ENCODE measurements at regions not wholly inside any gene's neighbourhood (a gene's known extent, or its start where the extent isn't known, plus 50 kb on each side); places are given as distances from the start of the nearest gene placed in this dataset.
"Not testable (repeated sequence)": the region's sequence is repeated elsewhere in the genome, so short reads cannot be mapped to it uniquely, and the experiment has no call there.

DNA sequence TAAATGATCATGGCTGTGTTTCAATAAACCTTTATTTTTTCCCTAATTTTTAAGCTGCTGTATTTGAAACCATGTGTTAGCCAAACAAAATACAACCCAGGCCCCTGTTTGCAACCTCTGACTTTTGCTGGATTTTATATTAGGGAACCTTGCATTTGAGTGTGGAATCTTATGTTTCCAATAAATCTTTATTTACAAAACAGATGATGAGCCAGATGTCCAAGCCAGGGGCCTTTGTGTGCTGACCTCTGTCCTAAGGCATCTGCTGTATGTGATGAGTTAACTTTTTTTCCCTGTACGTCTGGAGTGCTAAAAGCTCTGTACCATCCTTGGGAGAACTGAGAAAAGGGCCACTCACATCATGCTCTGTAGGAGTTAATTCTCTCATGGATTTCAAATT, 162.9 kb downstream of the TRIB2 start:
- DNase-seq (ENCODE audit: low spot score) = no peak

DNA sequence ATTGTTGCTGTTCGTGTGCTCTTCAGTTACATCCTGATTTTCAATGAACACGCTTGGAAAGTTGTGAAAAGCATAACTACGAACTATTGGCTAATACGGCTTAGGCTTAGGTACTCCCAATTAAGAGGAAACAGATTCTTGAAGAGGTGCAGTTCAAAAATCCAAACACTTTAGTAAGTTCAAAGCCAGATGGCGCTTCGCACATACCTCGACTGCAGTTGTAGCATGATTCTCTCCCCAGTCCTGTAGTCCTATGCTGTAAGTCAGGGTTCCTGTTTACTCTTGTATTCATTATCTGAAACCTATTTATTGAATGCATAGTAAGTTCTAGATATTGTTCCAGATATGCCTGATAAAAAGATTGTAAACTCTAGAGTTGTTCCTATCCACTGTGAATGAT, 165.2 kb downstream of the TRIB2 start:
- no peak for DNase-seq (ENCODE audit: low spot score)

DNA sequence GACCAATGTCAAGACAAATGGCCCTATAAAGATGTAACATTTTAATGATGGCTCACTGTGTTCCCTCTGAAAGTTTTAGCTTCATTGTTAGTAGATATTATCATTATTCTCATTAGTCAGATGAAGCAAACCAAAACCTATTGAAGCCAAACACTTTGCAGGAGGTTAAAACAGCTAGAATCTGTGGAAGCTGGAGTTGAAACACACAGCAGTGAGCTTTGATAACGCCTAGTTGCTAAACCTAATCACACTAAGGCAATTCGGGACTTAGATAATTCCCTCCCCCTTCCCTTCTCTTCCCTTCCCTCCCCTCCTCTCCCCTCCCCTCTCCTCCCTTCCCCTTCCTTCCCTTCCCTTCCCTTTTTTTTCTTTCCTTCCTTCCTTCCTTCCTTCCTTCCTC, 165.7 kb downstream of the TRIB2 start:
- DNase-seq (ENCODE audit: low spot score) = no peak

DNA sequence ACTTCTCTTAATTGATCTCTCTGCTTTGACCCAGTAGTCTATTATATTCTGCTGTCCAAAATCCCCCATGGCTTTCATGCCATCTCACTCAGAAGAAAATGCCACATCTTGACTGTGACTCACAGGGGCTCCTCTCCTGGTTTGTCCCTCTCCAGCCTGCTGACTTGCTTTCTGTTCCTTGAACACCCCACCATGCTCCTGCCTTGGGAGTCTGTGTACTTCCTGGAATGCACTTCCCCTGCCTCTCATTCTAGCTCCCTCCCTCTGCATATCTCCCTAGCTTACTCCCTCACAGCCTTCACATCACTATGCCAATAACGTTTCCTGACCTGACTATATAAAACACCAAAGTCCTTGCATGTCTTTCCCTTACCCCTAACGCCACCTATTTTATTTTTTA, 167.2 kb downstream of the TRIB2 start:
- no peak for DNase-seq (ENCODE audit: low spot score)

DNA sequence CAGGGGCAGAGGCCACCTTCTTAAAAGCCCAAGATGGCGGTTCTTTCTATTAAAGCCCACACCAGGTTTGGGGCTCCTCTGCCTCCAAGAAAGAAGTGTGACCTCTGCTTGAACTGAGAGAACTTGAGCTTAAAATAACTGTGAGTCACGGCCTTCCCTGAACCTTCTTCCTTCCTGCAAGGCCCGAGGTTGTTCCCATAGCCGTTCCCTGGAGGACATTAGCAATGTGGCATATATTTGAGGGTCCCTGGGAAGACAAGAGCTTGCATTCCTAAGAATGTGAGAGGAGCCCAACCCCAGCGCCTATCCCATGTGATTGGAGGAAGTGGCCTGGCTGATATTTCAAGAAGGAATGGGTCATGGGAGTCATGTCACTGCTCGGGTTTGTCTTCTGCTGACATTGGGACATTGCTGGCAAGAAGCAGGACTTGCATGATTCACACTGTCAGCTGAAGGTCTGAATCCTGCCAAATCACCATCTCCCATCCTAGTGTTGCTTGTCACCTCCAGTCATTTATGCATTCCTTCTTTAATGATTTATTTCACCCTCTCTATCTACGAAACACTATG, 168.1 kb downstream of the TRIB2 start:
- no peak for DNase-seq (ENCODE audit: low spot score)

DNA sequence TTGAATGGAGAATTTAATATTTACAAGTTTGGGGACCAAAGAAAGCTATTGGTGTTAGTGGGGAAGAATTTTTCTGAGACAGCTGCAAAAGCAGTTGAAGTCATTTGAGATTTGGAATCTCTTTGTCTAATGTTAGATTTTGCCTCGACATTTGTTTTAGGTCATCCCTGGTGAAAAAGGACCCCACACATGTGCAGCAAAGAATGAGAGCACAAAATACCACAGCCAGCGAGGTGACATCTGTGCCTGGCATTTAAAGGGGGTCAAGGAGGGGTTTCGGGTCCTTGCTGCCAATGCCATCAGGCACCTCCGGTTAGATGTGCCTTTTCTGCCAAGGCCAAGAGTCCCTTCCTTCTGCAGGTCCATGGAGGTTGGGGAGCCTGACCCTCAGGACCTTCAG, 173.3 kb downstream of the TRIB2 start:
- DNase-seq (ENCODE audit: low spot score) = no peak

DNA sequence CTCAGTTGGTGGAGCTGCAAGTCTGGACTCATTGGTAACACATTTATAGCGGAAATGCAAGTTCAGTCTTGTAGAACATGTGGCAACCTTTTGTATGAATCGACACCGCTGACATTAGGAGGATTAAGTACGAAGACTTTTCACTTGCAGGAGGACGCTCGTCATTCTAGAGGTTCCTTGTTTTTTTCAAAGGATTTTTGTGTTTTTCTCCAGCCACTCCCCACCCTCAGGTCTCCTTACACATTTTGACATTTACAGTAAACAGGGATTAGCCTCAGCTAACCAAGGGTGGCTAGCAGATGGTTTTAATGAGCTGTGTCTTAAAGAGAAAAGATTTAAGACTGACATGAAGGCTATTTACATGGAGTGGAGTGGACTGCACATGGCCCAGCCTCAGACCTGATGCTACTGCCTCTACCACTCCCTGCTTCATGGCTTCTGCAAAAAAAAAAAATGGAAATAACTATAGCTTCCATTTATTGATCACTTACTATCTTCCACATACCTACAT, 173.8 kb downstream of the TRIB2 start:
- no peak for DNase-seq (ENCODE audit: low spot score)

DNA sequence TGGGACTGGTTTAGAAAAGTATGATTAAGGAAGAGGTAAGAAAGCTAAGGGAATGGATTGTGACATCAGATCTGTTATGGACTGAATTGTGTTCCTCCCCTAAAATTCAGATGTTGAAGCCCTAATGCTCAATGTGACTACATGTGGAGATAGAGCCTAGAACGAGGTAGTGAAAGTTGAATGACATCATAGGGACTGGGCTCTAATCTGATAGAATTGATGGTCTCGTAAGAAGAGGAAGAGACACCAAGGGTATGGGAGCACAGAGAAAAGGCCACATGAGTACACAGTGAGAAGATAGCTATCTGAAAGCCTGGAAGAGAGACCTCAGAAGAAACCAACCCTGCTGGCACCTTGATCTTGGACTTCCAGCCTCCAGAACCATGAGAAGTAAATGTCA, 178.3 kb downstream of the TRIB2 start:
- DNase-seq (ENCODE audit: low spot score) = no peak

DNA sequence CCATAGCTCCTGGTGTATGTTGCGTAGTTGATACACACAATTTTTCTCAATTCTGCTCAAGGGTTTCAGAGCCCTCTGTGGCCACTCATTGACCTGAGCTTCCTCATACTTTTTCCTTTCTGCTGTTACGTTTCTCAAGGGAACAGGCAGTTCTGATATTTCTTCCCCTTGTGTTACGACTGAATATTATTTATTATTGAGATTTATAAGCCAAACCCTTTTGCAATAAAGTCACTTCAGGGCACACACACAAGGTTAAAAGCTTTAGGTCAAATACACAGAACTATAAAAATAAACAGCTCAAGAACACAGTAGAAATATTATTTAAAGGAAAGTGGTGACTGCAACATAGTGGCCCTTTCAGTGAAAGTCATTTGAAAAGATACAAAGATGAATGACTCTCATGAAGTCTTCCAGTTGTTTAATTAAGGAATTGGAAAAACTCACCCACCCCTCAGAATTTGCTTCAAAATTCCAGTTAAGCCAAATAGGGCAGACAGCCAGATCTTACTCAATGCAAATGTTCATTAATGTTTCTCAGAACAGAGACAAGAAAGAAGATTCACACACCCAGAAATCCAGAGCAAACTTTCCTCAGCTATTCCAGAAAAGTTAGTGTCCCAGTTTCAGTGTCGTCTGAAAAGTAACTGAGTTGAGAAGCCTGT, 179.7 kb downstream of the TRIB2 start:
- no peak for DNase-seq (ENCODE audit: low spot score)

DNA sequence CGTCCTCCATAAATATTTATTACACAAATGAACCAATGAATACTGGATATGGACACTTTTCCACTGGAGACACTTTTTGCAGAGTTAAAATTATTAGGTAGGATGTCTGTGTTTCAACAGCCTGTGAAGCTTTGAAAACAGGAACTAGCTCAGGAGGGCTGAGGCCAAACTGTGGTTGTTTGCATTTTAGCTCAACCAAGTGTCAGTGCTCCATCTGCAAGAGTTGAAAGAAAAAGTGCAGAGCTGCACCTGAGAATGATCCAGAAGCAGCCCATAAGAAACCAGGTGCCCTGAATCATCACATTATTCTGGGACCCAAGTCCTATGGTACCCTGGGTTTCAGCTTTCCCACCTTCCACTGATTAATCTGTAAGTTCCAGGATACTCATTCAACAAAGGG, 180.4 kb downstream of the TRIB2 start:
- peak; percentile 14 for DNase-seq (ENCODE audit: low spot score)

DNA sequence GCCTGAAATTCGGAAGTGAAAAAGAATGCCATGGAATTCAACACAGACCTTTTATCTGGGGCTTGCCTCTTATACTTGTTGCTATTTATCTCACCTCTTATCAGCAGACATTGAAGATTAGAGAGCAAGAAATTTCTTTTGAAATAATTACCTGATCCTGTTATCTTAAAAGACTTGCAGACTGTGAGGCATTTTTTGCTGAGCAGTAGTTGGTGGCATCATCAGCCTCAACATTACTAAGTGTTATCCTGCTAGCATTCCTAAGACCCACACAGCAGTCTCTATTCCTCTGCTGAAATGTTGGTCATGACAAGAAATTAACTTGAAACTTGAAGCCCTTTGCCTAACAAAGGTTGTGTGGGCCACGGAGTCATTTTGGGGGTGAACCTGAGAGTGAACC, 186.5 kb downstream of the TRIB2 start:
- no peak for DNase-seq (ENCODE audit: low spot score)

DNA sequence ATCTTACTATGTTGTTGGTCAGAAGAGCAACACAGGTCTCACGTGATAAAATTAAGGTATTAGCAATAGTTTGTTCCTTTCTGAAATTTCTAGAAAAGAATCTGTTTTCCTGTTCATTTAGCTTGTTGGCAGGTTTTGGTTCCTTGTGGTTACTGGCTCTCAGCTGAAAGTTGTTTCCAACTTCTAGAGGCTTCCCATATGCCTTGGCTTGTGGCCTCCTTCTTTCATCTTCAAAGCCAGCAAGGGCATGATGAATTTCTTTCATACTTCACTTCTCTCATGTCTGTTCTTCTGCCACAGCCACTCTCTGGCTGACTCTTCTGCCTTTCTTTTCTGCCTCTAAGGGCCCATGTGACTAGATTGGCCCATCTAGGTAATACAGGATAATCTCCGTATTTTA, 193.7 kb downstream of the TRIB2 start:
- DNase-seq (ENCODE audit: low spot score) = no peak

DNA sequence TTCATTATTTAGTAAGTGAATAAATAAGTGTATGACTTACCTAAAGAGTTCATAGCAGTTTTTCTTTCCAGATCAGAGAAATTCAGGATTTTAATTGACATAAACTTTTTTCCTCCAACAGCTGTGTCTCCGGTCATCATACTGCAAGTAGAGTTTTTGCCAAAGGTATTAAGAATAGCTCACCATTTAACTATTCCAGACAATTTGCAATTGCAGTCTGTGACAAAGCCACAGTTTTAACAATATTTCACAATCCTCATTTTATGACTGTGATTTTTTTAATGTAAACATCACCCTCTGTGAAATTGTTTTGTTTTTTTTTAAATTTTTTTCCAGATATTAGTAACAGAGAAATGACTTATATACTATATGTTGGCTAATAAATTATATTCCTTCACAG, 199.1 kb downstream of the TRIB2 start:
- DNase-seq (ENCODE audit: low spot score) = no peak

DNA sequence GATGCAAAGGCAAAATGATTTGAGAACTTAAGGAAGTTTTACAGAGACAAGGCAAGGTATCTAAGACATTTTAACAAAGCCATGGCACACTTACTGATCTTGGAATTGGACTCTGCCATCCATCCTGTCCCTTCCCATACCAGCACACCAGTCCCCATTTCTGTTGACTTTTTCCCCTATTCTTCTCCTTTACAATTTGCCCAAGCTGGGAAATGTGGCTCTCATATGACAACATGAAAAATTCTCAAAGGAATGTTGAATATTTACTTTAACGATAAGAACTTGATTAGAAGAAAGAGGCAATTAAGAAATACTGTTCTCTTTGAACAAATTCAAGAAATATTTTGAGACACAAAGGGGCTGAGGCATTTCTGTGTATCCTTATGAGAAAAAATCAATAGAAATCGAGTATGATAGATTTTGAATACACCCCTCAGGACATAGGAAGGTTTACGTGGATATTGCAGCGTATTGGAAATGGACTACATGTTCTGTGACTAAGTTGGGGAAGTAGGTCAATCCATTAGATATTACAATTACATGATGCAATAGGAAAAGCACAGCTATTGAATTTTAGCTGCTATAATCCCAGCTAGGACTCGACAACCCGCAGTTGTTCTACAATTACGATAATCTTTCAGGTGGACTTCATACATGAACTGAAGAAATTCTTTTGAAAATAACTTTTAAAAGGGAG, 201.6 kb downstream of the TRIB2 start:
- no peak for DNase-seq (ENCODE audit: low spot score)

DNA sequence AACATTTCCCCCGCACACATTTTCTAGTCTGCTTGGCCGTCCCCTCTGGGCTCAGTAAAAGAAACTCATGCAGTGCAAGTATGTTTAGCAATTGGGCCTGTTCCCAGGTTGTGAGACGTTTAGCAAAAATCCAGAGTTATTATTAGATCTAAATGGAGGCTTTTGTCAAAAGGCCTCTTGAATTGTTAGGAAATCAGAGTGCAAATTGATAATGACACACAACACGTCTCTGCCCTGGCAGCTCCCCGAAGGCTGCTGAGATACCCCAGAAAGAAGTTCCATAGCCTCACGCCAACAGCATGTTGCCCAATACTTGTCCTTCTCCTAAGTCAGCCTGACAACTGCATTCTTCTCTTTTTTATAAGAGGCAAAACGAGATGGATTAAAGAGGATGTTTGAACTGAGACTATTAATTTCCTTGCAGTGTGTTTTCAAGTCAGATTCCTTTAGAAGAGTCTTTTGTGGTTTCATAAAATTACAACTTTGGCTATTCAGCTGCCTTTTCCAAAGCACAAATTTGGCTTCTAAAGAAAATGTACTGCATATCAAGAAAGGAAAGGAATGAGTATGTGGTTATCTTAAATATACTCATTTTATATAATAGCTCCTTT, 202.2 kb downstream of the TRIB2 start:
- DNase-seq (ENCODE audit: low spot score) = no peak

DNA sequence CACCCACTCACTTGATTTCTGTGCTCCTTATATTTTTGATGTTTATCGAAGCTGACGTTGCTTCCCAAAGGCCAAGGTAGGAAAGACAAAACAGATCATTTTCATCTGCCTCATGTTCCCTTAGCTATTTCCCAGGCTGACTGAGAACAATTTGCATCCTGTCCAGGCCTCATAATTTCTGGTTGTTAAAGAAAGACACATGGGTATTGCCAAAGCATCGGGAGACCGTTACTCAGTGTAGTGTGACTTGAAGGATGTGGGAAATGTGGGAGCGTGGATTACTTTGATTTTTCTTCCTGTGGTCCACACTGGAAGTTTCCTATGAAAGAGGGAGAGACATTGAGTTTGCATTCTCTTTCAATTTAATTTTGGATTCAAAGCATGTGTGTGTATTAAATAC, 204.6 kb downstream of the TRIB2 start:
- no peak for DNase-seq (ENCODE audit: low spot score)

DNA sequence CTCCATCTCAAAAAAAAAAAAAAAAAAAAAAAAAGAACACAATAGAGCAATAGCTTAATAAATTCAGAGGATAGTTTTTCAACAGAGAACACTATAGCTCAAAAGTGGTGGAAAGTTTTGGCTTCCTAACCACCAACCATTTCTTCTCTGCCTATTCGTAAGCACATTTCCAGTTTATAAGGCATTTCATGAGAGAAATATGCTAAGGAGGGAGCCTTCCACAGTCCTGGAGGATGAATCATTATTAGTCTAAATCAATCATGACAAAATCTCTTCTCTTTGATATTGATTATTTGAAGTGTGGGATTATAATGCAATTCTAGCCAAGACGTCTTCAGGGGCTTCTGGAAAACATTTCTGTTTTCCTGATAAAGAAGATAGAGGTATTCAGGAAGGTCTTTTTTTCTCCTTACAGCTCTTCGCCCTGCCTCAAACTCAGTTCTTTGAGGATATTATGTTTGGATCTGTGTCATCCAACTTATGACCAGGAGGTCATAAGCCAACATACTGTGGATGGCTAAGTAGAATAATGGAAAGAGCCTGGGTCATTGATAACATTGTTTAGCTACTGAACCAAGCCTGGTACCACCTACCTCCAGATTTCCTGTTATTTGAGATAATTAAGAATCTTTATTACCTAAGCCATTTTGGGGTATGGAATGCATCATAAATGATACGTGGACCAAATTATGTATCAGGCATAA, 207.3 kb downstream of the TRIB2 start:
- no peak for DNase-seq (ENCODE audit: low spot score)

DNA sequence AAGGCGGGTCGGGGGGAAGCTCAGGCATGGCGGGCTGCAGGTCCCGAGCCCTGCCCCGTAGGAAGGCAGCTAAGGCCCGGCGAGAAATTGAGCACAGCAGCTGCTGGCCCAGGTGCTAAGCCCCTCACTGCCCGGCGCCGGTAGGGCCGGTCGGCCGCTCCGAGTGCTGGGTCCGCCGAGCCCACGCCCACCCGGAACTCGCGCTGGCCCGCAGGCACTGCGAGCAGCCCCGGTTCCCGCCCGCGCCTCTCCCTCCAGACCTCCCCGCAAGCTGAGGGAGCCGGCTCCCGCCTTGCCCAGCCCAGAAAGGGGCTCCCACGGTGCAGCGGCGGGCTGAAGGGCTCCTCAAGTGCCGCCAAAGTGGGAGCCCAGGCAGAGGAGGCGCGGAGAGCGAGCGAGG, 209.9 kb downstream of the TRIB2 start:
- DNase-seq (ENCODE audit: low spot score) = not testable (repeated sequence)

DNA sequence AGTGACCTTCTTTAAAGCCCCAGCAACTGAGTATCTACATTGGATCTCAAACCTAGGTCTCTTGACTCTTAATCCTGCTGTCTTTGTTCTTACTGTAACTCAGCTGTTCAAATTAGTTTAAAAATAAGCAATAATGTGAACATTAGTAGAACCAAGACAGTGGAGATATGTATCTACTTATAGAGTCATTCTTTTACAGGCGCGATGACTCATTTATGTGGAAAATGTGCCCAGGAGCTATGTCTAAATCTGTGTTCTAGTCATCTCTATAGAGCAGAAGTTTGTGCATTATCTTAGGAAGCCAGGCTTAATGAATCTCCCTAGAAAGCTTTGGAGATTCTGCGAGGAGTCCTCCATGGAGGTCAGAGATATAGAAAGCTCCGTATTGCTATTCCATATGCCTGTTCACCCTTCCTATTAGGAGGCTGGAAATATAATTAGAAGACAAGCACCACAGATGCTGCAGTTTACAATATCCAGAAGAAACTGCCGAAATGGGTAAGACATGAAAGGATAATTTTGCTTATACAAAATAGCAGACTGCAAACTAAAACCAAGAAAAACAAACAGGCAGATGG, 211.6 kb downstream of the TRIB2 start:
- DNase-seq (ENCODE audit: low spot score) = no peak

DNA sequence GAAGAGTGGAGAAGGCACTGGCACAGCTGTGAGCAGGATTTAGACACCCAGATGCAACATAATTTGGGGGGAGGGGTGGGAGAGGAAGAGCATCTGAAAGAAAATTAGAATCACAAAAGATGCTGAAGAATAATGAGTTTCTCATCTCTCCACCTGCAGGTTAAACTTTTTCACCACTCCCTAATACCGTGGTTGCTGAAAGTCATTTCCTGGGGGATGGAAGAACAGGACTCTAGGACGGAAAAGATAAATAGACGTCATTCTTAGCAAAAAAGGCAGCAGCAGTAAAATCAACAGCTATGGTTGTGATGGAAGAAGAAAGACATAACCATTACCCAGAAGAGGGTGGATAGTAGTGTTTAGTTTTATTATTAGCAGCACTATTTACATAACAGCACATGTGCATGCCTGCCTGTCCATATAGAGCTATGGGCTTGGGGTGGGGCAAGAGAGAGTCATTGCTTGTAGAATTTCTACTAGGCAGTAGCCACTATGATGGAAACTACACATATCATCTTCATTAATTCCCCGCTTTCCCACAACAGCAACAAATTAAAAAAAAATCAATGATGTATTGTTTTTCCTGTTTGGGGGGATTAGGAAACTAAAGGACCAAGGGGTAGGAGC, 212.2 kb downstream of the TRIB2 start:
- no peak for DNase-seq (ENCODE audit: low spot score)

DNA sequence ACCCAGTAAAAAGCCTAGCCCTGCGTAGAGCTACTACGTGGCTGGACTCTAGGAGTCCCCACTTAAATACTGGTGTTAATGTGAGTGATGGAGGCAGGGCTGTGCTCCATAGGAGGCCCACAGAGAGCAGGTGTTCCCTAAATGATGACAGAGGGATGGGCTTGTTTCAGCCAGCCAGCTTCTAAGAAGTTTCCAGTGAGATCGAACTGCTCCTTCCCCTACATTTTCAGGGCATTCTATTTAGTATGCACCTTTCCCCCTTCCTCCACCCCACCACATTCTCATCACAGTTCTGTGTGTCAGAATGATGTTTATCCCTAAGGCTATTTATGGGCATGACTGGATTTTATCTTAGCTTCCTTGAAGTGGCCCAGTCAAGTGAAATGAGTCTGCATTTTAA, 213.0 kb downstream of the TRIB2 start:
- DNase-seq (ENCODE audit: low spot score) = no peak

DNA sequence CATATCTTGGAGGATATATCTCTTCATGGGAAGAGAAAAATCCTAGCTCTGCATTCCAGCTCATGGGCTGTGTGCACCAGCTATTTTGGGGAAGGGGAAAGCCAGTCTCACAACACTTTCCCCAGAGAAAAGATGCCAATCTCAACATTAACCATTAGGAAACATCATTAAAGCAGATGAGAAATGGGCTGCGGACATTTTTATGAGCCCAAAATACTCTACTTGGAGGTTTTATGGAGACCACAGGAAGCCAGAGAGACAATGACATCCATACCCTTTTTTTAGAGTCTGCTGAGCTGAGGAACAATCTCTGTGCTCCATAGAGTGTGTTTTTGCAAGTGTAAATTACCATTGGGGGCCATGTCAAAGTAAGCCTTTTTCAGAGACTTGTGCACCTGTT, 213.7 kb downstream of the TRIB2 start:
- DNase-seq (ENCODE audit: low spot score) = no peak
